ENCODE measurements at regions not wholly inside any gene's neighbourhood (a gene's known extent, or its start where the extent isn't known, plus 50 kb on each side); places are given as distances from the start of the nearest gene placed in this dataset.

DNA sequence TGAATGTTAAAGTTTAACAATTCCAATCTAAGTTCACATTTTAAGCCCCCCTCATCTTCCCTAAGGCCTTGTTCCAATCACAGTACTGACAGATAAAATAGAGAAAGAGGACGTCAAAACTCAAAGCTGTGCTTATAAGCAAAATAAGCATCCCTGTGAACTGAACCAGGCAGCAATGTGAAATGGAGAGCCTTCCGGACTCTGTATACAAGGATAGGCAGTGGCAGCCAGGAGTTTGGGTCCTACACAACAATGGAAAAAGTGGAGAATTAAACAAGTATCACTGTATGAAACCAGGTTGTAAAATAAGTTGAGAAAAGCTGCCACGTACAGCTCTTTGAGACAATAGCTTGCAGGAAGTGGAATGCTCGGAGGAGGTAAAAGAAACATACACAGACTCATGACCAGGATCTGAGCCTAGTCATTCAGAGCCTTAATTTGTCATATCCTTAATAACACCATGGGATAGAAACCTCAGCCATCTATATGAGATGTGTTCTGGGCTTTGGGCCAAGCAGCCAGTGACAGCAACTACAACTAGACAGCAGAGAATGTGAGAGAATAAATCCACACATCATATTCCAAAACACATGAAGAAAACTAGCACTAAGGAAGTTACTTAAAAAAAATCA lies 55.2 kb upstream of the PALMD start:
- TF ChIP-seq, protein P1, sequence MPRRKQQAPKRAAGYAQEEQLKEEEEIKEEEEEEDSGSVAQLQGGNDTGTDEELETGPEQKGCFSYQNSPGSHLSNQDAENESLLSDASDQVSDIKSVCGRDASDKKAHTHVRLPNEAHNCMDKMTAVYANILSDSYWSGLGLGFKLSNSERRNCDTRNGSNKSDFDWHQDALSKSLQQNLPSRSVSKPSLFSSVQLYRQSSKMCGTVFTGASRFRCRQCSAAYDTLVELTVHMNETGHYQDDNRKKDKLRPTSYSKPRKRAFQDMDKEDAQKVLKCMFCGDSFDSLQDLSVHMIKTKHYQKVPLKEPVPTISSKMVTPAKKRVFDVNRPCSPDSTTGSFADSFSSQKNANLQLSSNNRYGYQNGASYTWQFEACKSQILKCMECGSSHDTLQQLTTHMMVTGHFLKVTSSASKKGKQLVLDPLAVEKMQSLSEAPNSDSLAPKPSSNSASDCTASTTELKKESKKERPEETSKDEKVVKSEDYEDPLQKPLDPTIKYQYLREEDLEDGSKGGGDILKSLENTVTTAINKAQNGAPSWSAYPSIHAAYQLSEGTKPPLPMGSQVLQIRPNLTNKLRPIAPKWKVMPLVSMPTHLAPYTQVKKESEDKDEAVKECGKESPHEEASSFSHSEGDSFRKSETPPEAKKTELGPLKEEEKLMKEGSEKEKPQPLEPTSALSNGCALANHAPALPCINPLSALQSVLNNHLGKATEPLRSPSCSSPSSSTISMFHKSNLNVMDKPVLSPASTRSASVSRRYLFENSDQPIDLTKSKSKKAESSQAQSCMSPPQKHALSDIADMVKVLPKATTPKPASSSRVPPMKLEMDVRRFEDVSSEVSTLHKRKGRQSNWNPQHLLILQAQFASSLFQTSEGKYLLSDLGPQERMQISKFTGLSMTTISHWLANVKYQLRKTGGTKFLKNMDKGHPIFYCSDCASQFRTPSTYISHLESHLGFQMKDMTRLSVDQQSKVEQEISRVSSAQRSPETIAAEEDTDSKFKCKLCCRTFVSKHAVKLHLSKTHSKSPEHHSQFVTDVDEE (CRISPR knock-in tag; IDR thresholded peaks at IDR 0.05), result no peak
- no peak for TF ChIP-seq GLIS3 (CRISPR knock-in tag; IDR thresholded peaks at IDR 0.05)
- no peak for TF ChIP-seq BACH2 (CRISPR knock-in tag; IDR thresholded peaks at IDR 0.05; ENCODE audit: borderline replicate concordance)
- no peak for TF ChIP-seq PPARA (CRISPR knock-in tag; IDR thresholded peaks at IDR 0.05; ENCODE audit: borderline replicate concordance)
- TF ChIP-seq ISL1 (CRISPR knock-in tag; IDR thresholded peaks at IDR 0.05), result no peak
- TF ChIP-seq ZNF565 (CRISPR knock-in tag; conservative IDR thresholded peaks at IDR 0.05; ENCODE audit: low read depth), result no peak
- TF ChIP-seq, protein P2, sequence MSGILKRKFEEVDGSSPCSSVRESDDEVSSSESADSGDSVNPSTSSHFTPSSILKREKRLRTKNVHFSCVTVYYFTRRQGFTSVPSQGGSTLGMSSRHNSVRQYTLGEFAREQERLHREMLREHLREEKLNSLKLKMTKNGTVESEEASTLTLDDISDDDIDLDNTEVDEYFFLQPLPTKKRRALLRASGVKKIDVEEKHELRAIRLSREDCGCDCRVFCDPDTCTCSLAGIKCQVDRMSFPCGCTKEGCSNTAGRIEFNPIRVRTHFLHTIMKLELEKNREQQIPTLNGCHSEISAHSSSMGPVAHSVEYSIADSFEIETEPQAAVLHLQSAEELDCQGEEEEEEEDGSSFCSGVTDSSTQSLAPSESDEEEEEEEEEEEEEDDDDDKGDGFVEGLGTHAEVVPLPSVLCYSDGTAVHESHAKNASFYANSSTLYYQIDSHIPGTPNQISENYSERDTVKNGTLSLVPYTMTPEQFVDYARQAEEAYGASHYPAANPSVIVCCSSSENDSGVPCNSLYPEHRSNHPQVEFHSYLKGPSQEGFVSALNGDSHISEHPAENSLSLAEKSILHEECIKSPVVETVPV (CRISPR knock-in tag; IDR thresholded peaks at IDR 0.05), result no peak
- TF ChIP-seq ZNF8 (CRISPR knock-in tag; IDR thresholded peaks at IDR 0.05), result no peak
- no peak for TF ChIP-seq OSR1 (CRISPR knock-in tag; IDR thresholded peaks at IDR 0.05)
- TF ChIP-seq SNAI2 (CRISPR knock-in tag; IDR thresholded peaks at IDR 0.05), result no peak
- TF ChIP-seq, protein P3, sequence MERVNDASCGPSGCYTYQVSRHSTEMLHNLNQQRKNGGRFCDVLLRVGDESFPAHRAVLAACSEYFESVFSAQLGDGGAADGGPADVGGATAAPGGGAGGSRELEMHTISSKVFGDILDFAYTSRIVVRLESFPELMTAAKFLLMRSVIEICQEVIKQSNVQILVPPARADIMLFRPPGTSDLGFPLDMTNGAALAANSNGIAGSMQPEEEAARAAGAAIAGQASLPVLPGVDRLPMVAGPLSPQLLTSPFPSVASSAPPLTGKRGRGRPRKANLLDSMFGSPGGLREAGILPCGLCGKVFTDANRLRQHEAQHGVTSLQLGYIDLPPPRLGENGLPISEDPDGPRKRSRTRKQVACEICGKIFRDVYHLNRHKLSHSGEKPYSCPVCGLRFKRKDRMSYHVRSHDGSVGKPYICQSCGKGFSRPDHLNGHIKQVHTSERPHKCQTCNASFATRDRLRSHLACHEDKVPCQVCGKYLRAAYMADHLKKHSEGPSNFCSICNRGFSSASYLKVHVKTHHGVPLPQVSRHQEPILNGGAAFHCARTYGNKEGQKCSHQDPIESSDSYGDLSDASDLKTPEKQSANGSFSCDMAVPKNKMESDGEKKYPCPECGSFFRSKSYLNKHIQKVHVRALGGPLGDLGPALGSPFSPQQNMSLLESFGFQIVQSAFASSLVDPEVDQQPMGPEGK (CRISPR knock-in tag; IDR thresholded peaks at IDR 0.05; ENCODE audit: borderline replicate concordance), result no peak
- no peak for TF ChIP-seq ARNTL (CRISPR knock-in tag; IDR thresholded peaks at IDR 0.05; ENCODE audit: borderline replicate concordance, low read depth)
- no peak for TF ChIP-seq TOX (CRISPR knock-in tag; IDR thresholded peaks at IDR 0.05; ENCODE audit: borderline replicate concordance)
- no peak for TF ChIP-seq TCF4 (CRISPR knock-in tag; IDR thresholded peaks at IDR 0.05; ENCODE audit: borderline replicate concordance)
- no peak for TF ChIP-seq ZNF70 (CRISPR knock-in tag; IDR thresholded peaks at IDR 0.05)
- peak; percentile 93 for ATAC-seq

DNA sequence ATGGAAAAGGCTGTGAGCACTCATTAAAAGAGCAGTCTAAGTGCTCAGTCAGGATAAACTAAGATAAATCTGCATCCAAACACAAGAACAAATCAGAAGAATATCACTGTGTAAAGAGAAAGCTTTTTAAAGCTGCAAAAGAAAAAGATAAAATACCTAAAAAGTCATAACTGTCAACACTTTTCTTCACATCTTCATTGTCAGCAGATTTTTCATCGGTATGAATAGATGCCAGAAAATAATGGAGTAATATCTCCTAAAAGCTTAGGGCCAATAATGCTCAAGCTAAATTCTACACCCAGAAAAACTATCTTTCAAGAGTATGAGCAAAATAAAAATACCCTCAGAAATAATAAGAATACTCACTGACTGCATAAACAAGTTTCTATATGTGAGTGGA lies 54.0 kb upstream of the PALMD start:
- TF ChIP-seq ISL1 (CRISPR knock-in tag; IDR thresholded peaks at IDR 0.05), result no peak
- no peak for TF ChIP-seq TCF4 (CRISPR knock-in tag; IDR thresholded peaks at IDR 0.05; ENCODE audit: borderline replicate concordance)
- no peak for TF ChIP-seq ESRRG (CRISPR knock-in tag; IDR thresholded peaks at IDR 0.05)
- TF ChIP-seq RARB (CRISPR knock-in tag; IDR thresholded peaks at IDR 0.05), result no peak
- TF ChIP-seq ZFP3 (CRISPR knock-in tag; IDR thresholded peaks at IDR 0.05), result no peak
- no peak for TF ChIP-seq PPARA (CRISPR knock-in tag; IDR thresholded peaks at IDR 0.05; ENCODE audit: borderline replicate concordance)
- TF ChIP-seq, protein P4, sequence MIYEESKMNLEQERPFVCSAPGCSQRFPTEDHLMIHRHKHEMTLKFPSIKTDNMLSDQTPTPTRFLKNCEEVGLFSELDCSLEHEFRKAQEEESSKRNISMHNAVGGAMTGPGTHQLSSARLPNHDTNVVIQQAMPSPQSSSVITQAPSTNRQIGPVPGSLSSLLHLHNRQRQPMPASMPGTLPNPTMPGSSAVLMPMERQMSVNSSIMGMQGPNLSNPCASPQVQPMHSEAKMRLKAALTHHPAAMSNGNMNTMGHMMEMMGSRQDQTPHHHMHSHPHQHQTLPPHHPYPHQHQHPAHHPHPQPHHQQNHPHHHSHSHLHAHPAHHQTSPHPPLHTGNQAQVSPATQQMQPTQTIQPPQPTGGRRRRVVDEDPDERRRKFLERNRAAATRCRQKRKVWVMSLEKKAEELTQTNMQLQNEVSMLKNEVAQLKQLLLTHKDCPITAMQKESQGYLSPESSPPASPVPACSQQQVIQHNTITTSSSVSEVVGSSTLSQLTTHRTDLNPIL (CRISPR knock-in tag; IDR thresholded peaks at IDR 0.05; ENCODE audit: low read depth), result no peak
- no peak for TF ChIP-seq ZNF8 (CRISPR knock-in tag; IDR thresholded peaks at IDR 0.05)
- TF ChIP-seq ZC3H10 (CRISPR knock-in tag; IDR thresholded peaks at IDR 0.05), result no peak
- no peak for TF ChIP-seq SNAI2 (CRISPR knock-in tag; IDR thresholded peaks at IDR 0.05)
- TF ChIP-seq, protein P1 (CRISPR knock-in tag; IDR thresholded peaks at IDR 0.05), result no peak
- TF ChIP-seq, protein P2 (CRISPR knock-in tag; IDR thresholded peaks at IDR 0.05), result no peak
- TF ChIP-seq ARNTL (CRISPR knock-in tag; IDR thresholded peaks at IDR 0.05; ENCODE audit: borderline replicate concordance, low read depth), result no peak
- no peak for TF ChIP-seq ZNF70 (CRISPR knock-in tag; IDR thresholded peaks at IDR 0.05)
- TF ChIP-seq, protein P3 (CRISPR knock-in tag; IDR thresholded peaks at IDR 0.05; ENCODE audit: borderline replicate concordance), result no peak
- TF ChIP-seq CSDC2 (CRISPR knock-in tag; IDR thresholded peaks at IDR 0.05), result no peak
- no peak for ATAC-seq

Data from SK-N-SH treated with all-trans-retinoic acid at 6 μM for 48 hours (cell line).